ENCODE measurements at regions not wholly inside any gene's neighbourhood (a gene's known extent, or its start where the extent isn't known, plus 50 kb on each side); places are given as distances from the start of the nearest gene placed in this dataset.

DNA sequence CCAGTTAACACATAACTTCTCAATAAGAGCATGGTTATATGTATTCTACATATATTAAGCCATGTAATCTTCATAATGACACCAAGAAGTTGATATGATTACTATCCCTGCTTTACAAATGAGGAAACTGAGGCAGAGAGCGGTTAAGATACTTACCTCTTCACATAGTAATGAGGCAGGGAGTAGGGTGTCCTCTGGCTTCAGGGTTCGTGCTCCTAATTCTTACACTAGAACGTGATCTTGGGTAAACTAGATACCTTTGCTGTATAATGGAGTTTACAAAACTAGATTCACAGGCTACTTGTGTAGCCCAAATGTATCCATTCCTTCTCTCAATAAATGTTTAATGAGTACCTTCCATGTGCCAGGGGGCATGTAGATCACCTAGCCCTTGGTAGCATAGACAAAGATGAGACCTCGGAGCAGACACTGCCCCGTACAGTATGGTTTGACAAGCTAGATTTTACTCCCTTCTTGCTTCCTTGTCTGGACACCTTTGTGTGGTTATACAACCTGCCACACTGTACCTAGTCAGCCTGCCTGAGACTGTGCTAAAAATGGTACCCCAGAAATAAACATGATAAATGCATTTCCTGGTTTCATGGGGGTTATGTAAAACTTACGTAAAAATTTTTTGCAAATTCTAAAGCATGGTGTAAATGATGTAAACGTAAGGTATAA, 991.8 kb downstream of the VRK1 start:
- no peak overlapping the region for H3K4me3 ChIP-seq (ENCODE audit: low read depth, low read length)
- TF ChIP-seq, protein P1, sequence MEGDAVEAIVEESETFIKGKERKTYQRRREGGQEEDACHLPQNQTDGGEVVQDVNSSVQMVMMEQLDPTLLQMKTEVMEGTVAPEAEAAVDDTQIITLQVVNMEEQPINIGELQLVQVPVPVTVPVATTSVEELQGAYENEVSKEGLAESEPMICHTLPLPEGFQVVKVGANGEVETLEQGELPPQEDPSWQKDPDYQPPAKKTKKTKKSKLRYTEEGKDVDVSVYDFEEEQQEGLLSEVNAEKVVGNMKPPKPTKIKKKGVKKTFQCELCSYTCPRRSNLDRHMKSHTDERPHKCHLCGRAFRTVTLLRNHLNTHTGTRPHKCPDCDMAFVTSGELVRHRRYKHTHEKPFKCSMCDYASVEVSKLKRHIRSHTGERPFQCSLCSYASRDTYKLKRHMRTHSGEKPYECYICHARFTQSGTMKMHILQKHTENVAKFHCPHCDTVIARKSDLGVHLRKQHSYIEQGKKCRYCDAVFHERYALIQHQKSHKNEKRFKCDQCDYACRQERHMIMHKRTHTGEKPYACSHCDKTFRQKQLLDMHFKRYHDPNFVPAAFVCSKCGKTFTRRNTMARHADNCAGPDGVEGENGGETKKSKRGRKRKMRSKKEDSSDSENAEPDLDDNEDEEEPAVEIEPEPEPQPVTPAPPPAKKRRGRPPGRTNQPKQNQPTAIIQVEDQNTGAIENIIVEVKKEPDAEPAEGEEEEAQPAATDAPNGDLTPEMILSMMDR (conservative IDR thresholded peaks at IDR 0.05; ENCODE audit: low read depth, low read length), result no peak
- no peak for DNase-seq (ENCODE audit: low read depth)

DNA sequence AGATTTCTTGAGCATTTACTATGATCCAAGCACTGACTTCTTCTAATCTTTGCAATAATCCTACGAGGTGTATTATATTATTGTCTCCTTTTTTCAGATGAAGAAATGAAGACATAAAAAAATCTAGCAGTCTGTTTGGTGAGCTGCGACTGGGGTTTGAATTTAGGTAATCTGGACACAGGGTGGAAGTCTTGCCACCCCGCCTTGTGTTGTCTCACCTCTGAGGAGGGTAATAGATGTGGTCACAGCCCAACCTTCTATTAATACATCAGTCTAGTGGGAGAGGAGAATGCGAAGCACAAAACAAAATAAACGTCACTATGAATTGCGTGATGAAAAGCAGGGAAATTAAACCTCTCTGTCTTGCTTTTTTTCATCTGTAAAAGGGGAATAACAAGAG, 993.9 kb downstream of the VRK1 start:
- TF ChIP-seq, protein P1 (conservative IDR thresholded peaks at IDR 0.05; ENCODE audit: low read depth, low read length), result no peak

DNA sequence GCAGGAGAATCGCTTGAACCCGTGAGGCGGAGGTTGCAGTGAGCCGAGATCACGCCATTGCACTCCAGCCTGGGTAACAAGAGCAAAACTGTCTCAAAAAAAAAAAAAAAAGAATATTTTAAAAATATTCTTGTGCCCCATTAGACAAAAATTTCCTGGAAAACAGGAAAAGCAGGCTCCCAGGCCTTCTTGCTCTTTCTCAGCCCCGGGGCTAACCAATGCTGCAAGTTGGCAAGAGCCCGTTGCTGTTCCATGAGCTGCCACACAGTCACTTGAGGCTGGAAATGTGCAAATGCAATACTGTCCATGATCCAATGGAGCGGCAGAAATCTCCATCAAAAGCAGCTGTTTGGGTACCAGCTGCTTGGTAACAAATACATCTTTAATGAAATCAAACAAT, 994.7 kb downstream of the VRK1 start:
- TF ChIP-seq, protein P1 (conservative IDR thresholded peaks at IDR 0.05; ENCODE audit: low read depth, low read length), result no peak
- no peak overlapping the region for H3K4me3 ChIP-seq (ENCODE audit: low read depth, low read length)
- no peak for DNase-seq (ENCODE audit: low read depth)

More for the DNA sequence above, 993.9 kb downstream of the VRK1 start:
- no peak overlapping the region for H3K4me3 ChIP-seq (ENCODE audit: low read depth, low read length)
- DNase-seq (ENCODE audit: low read depth), result no peak

DNA sequence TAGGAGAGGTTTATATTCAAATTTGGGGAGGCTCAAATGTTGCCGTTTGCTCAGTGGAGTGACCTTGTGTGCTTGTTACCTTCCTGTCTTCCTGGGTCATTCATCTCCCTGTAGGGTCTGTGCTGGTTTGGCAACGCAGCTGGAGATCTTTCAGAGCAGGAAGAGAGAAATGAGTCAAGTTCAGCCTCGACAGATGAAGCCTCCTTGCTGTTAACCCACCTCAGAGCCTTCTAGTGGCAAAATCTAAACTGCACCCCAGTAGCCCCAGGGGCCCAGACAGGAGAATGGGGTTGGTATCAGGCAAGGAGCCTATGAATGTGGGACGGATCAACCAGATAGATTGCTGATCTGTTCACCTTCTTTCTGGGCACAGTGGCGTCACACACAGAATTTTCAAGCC, 999.3 kb downstream of the VRK1 start:
- no peak for DNase-seq (ENCODE audit: low read depth)
- TF ChIP-seq, protein P1 (conservative IDR thresholded peaks at IDR 0.05; ENCODE audit: low read depth, low read length), result no peak
- H3K4me3 ChIP-seq (ENCODE audit: low read depth, low read length), result no peak overlapping the region

DNA sequence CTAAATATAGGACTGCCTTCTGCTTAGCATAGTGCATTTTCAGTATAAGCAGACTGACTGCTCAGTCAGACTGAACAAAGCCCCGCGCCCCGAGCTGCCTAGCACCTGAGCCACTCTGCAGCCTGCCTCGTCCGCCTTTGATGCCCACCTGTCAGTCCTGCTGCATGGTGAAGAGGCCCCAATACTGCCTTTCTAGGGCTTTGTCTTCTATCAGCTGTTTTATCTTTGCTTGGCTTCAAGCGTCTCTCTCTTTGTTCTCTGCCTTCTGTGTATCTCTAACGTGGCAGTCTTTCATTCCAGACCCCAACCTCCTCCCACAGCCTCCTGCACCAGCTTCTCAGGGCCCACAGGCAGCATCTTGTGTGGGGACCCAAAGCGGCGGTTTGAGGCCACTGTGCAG, 1001.0 kb downstream of the VRK1 start:
- no peak overlapping the region for H3K4me3 ChIP-seq (ENCODE audit: low read depth, low read length)
- TF ChIP-seq, protein P1 (conservative IDR thresholded peaks at IDR 0.05; ENCODE audit: low read depth, low read length), result no peak
- DNase-seq (ENCODE audit: low read depth), result no peak

DNA sequence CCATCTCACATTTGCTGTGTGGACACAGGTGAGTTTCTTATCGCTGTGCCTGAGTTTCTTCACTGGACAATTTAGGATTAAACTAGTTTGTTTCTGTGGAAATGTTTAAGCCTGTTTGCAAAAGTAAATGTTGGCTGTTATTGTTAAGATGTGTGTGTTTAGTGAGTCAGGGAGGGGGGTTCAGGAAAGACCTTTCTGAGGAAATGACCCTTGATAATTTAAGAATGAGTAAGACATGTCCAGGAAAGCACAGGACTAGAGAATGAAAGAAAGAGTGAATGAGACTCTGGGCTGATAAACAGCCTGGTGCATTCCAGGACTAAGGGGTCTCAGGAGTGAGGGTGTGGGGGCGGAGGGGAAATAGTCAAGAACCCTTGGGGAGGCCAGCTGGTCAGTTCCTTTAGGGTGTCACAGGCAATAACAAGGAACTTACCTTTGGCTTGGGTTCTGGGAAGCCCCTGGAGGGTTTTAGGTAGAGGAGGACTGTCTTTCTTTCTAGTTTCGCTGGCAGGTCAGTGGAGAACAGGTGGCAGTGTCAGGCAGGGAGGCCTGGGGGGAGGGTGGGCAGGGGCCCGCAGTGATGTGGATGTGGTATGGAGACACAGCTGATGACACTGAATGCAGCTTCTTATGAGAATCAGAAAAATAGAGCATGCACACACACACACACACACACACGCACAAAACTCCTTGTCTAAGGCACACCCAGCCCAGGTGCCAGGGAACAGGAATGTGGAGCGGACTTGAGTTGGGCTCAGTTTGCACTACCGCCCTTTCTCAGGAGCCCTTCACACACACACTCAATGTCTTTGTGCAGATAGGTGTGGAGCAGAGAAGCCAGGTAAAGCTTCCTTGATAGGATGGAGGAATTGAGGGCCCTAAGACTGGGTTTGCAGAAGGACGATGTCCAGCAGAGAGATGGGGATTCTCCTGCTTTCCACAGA, 1005.5 kb downstream of the VRK1 start:
- TF ChIP-seq, protein P1 (conservative IDR thresholded peaks at IDR 0.05; ENCODE audit: low read depth, low read length), result no peak
- peak; percentile 1 for DNase-seq (ENCODE audit: low read depth)
- no peak overlapping the region for H3K4me3 ChIP-seq (ENCODE audit: low read depth, low read length)

All from choroid plexus epithelial cell (primary cell).